HFF-Myc (cell line): ENCODE measurements at regions not wholly inside any gene's neighbourhood (a gene's known extent, or its start where the extent isn't known, plus 50 kb on each side); places are given as distances from the start of the nearest gene placed in this dataset.

Experiments
- DNase-seq: peaks from one replicate; pipeline ENCODE4 v3.0.0-alpha.2; 2011; ENCODE audit warnings: low read depth; ENCODE audit errors: extremely low read depth
- H3K4me3 ChIP-seq: replicated peaks from 2 replicates; pipeline ENCODE4 v1.5.1; 2011; ENCODE audit warnings: low read depth, mild to moderate bottlenecking, control low read depth, low read length
- TF ChIP-seq, protein P1 (sequence below): IDR thresholded peaks from 2 replicates; pipeline ENCODE4 v1.5.1; 2012; ENCODE audit warnings: mild to moderate bottlenecking, low read depth, low read length, control low read depth; ENCODE audit errors: missing control alignments

DNA sequence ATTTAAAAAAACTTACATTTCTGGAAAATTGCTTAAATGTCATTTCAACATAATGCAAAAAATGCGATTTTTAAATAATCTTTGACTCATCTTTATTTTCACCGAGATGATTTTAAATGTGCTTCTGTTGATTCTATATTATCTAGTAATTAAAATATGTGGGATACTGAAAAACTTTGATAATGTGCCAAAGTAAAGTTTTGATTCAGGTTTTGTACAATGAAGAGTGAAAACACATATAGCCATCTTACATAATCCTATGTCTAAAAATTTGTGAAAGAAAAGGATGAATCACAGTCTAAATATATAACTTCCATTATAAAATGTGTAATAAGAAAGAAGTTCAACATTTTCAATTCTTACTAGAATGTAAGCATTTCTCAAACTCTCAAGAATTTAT is 204.3 kb upstream of the ZC3H15 start:
- no peak for DNase-seq
- H3K4me3 ChIP-seq = no peak overlapping the region
- TF ChIP-seq, protein P1, sequence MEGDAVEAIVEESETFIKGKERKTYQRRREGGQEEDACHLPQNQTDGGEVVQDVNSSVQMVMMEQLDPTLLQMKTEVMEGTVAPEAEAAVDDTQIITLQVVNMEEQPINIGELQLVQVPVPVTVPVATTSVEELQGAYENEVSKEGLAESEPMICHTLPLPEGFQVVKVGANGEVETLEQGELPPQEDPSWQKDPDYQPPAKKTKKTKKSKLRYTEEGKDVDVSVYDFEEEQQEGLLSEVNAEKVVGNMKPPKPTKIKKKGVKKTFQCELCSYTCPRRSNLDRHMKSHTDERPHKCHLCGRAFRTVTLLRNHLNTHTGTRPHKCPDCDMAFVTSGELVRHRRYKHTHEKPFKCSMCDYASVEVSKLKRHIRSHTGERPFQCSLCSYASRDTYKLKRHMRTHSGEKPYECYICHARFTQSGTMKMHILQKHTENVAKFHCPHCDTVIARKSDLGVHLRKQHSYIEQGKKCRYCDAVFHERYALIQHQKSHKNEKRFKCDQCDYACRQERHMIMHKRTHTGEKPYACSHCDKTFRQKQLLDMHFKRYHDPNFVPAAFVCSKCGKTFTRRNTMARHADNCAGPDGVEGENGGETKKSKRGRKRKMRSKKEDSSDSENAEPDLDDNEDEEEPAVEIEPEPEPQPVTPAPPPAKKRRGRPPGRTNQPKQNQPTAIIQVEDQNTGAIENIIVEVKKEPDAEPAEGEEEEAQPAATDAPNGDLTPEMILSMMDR = no peak

DNA sequence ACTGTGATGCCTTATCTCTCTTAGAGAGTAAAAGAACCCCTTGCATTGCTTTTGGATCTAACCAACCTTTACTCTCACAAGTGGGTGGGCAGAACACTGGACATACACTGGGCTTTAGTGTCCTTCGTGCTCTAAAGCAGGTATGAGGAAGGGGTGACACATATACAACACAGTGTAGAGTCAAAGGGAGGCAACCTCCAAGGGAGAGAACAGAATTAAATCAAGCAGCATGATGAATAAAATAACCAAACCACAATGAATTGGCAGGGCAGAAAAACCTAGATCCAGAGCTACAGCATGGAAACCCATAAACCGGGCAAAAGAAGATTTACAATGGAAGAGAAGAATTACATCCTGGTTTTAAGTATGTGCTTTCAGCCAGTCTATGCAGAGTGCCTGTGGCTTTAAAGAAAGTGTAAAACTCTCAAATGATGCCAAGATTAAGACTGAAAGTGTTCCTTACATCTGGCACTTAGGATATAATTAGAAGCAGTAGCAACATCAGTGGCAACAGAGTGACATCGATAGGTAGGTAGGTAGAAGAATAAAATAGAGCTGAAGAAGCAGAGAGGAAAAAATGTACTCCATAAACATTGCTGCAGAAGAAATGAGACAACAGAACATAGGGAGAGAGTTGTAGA is 191.7 kb upstream of the ZC3H15 start:
- DNase-seq = no peak
- TF ChIP-seq, protein P1 = no peak
- H3K4me3 ChIP-seq = no peak overlapping the region

DNA sequence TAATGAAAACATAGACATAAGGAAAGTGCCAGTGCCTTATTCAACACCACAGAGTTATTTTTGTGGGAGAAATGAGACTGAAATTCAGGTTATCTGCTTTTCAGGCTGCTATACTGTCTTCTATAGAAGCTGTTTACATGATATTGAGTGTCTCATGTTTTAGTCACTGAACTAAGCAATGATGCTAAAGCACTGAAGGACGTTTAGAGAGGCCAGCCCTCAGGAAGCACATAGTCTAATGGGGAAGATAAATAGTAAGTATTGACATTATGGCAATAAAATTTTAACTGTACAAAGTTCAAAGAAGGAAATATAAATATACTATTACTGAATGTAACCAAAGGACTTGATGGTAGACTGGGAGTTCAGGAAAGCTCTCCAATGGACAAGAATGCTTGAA is 186.4 kb upstream of the ZC3H15 start:
- no peak overlapping the region for H3K4me3 ChIP-seq
- DNase-seq = no peak
- TF ChIP-seq, protein P1 = no peak

DNA sequence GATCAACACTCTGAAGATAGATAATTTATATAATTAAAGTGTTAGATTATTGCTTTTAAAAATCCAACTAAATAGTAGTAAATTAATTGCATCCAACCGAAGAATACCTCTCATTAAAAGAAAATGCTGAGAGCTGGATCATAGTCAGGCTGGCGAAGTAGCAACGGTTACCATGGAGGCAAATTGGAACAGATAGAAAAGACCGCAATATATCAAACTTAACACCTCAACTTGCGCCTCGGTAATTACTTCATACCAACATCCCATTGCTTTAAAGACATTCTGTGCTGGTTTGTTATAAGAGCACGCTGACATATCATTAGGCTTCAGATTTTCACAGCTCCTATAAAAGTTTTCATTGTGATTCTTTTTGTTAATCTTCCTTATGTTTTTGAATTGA is 183.8 kb upstream of the ZC3H15 start:
- no peak overlapping the region for H3K4me3 ChIP-seq
- no peak for DNase-seq
- TF ChIP-seq, protein P1 = no peak

DNA sequence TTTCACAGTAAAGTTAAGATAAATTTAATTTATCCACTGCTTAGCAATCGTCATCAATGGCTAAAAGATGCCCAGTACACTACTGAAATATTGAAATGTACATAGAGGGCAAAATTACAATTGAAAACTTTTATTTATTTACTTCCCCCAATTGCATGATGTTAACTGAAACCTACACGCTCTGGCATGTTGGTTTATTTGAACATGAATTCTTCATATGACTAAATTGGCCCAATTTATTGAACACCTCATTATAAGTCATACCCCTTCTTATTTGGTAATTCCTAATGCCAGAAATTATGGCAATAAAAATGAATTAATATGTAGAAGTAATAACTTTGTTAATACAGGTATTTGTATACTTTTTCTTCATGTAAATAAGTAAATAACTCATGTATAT is 183.0 kb upstream of the ZC3H15 start:
- TF ChIP-seq, protein P1 = no peak
- H3K4me3 ChIP-seq = no peak overlapping the region
- no peak for DNase-seq

DNA sequence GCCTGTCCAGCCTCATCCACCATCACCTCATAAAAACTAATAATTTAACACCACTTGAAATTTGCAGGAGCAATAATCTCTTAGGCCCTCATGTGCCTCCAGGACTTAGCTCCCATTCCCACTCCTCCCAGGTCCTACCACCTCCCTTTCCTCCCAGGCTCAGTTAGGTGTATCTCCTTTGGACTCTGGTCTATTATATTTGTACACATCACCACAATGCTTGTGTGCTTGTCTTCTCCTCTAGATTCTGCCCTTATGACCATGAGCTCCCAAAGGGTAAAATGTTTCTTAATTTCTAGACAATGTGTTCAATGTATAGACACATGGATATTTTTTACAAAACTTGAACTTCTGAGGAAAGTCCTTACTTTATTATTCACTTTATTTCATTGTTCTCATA is 182.0 kb upstream of the ZC3H15 start:
- H3K4me3 ChIP-seq = no peak overlapping the region
- TF ChIP-seq, protein P1 = no peak
- no peak for DNase-seq

DNA sequence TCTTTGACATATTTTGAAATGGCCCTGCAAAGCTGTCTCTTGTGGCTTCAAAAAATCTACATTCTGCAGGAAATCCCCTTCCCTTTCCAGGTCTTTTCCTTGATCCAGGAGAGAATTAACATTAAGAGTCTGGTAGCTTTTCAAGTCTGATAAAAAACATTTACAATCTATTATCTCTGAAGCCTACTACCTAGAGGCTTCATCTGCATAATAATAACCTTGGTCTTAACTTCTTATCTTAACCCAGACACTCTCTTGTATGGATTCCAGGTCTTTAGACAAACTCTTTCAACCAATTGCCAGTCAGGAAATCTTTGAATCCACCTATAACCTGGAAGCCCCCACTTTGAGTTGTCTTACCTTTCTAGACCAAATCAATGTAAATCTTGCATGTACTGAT is 179.3 kb upstream of the ZC3H15 start:
- TF ChIP-seq, protein P1 = no peak
- H3K4me3 ChIP-seq = no peak overlapping the region
- DNase-seq = no peak
